ENCODE measurements at regions not wholly inside any gene's neighbourhood (a gene's known extent, or its start where the extent isn't known, plus 50 kb on each side); places are given as distances from the start of the nearest gene placed in this dataset.

- no peak for DNase-seq (ENCODE audit: low read depth in 2 of 2, low spot score in 1 of 2)
Observed at GRCh38 chr10:111873621-111874135, 309.9 kb downstream of the GPAM start.

- no peak for DNase-seq (ENCODE audit: low read depth in 2 of 2, low spot score in 1 of 2)
Observed at GRCh38 chr10:111874576-111874975, 309.0 kb downstream of the GPAM start.

- no peak for DNase-seq (ENCODE audit: low read depth in 2 of 2, low spot score in 1 of 2)
Observed at GRCh38 chr10:111875725-111876124, 307.8 kb downstream of the GPAM start.

- no peak for DNase-seq (ENCODE audit: low read depth in 2 of 2, low spot score in 1 of 2)
Observed at GRCh38 chr10:111877258-111877657, 306.3 kb downstream of the GPAM start.

- no peak for DNase-seq (ENCODE audit: low read depth in 2 of 2, low spot score in 1 of 2)
Observed at GRCh38 chr10:111879969-111880368, 303.6 kb downstream of the GPAM start.

GRCh38 chr10:111885046-111885445 lies 298.5 kb downstream of the GPAM start:
- no peak for DNase-seq (ENCODE audit: low read depth in 2 of 2, low spot score in 1 of 2)

- DNase-seq (ENCODE audit: low read depth in 2 of 2, low spot score in 1 of 2), result no peak
Observed at GRCh38 chr10:111885919-111886318, 297.6 kb downstream of the GPAM start.

- DNase-seq (ENCODE audit: low read depth in 2 of 2, low spot score in 1 of 2), result no peak
Observed at GRCh38 chr10:111887266-111887665, 296.3 kb downstream of the GPAM start.

GRCh38 chr10:111890046-111890445 lies 293.5 kb downstream of the GPAM start:
- no peak for DNase-seq (ENCODE audit: low read depth in 2 of 2, low spot score in 1 of 2)

GRCh38 chr10:111916011-111916410 lies 267.6 kb downstream of the GPAM start:
- DNase-seq (ENCODE audit: low read depth in 2 of 2, low spot score in 1 of 2), result no peak

- no peak for DNase-seq (ENCODE audit: low read depth in 2 of 2, low spot score in 1 of 2)
Observed at GRCh38 chr10:111921821-111922220, 261.7 kb downstream of the GPAM start.

GRCh38 chr10:111923032-111923431 lies 260.5 kb downstream of the GPAM start:
- DNase-seq (ENCODE audit: low read depth in 2 of 2, low spot score in 1 of 2), result no peak

GRCh38 chr10:111926286-111926685 lies 257.3 kb downstream of the GPAM start:
- DNase-seq (ENCODE audit: low read depth in 2 of 2, low spot score in 1 of 2), result no peak

- DNase-seq (ENCODE audit: low read depth in 2 of 2, low spot score in 1 of 2), result no peak
Observed at GRCh38 chr10:111933937-111934336, 249.6 kb downstream of the GPAM start.

GRCh38 chr10:111934931-111935330 lies 248.6 kb downstream of the GPAM start:
- no peak for DNase-seq (ENCODE audit: low read depth in 2 of 2, low spot score in 1 of 2)

GRCh38 chr10:111936143-111936542 lies 247.4 kb downstream of the GPAM start:
- DNase-seq (ENCODE audit: low read depth in 2 of 2, low spot score in 1 of 2), result no peak

- DNase-seq (ENCODE audit: low read depth in 2 of 2, low spot score in 1 of 2), result no peak
Observed at GRCh38 chr10:111944331-111944730, 239.2 kb downstream of the GPAM start.

GRCh38 chr10:111953949-111954348 lies 229.6 kb downstream of the GPAM start:
- DNase-seq (ENCODE audit: low read depth in 2 of 2, low spot score in 1 of 2), result no peak

- no peak for DNase-seq (ENCODE audit: low read depth in 2 of 2, low spot score in 1 of 2)
Observed at GRCh38 chr10:111954386-111954785, 229.2 kb downstream of the GPAM start.

- no peak for DNase-seq (ENCODE audit: low read depth in 2 of 2, low spot score in 1 of 2)
Observed at GRCh38 chr10:111956841-111957240, 226.7 kb downstream of the GPAM start.

- DNase-seq (ENCODE audit: low read depth in 2 of 2, low spot score in 1 of 2), result no peak
Observed at GRCh38 chr10:111962951-111963350, 220.6 kb downstream of the GPAM start.

GRCh38 chr10:111967116-111967515 lies 216.4 kb downstream of the GPAM start:
- DNase-seq (ENCODE audit: low read depth in 2 of 2, low spot score in 1 of 2), result no peak

- no peak for DNase-seq (ENCODE audit: low read depth in 2 of 2, low spot score in 1 of 2)
Observed at GRCh38 chr10:111967547-111967946, 216.0 kb downstream of the GPAM start.

- DNase-seq (ENCODE audit: low read depth in 2 of 2, low spot score in 1 of 2), result no peak
Observed at GRCh38 chr10:111968647-111969046, 214.9 kb downstream of the GPAM start.

All from stimulated activated CD8-positive, alpha-beta memory T cell treated with anti-CD3 and anti-CD28 coated beads, Interleukin-4, amount 100 ng/mL, for 4 hours (primary cell).